ENCODE measurements at regions not wholly inside any gene's neighbourhood (a gene's known extent, or its start where the extent isn't known, plus 50 kb on each side); places are given as distances from the start of the nearest gene placed in this dataset.

DNA sequence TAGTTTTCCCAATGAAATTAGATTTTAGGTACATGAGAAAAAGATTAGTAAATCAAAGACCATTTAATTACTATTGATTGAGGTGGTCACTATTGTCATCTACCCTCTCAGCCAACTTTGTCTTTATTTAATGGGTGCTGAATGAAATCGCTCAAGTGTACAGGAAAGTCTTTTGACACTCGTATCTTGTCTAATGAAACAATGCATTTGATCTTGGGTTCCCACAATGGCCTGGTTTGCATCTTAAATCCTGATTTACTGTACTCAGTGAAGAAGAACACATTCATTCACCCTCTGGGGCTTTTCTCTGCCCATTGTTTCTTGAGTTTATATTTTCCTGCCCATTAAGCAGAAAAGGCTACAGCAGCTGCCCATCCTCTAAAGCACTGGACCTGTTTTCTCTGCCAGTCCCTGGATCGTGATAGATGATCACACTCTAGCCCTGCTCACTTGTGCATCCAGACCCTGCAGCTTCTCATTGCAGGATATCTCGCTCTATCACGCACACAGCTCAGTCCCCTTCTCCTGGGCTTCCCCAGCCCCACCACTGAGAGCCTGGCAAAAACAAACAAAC, 1369.3 kb downstream of the AACS start:
- Histone ChIP-seq H3F3A (ENCODE audit: low read depth) (peaks cover 14% of the 10 kb centered on the region), H3K9ac (no peak overlapping the region), H3K36me3 (no peaks in the 10 kb centered on the region), H2AFZ (replicated peaks) (no peak overlapping the region), H3K4me2 (peak overlapping the region; percentile 47), H3K9me3 (ENCODE audit: low read depth) (no peaks in the 10 kb centered on the region), H3K27ac (no peak overlapping the region), H3K79me2 (ENCODE audit: low read depth) (no peaks in the 10 kb centered on the region), H3K4me3 (no peak overlapping the region), H3K4me1 (peaks cover 30% of the 10 kb centered on the region), H3K27me3 (no peaks in the 10 kb centered on the region), H4K20me1 (ENCODE audit: low read depth) (peaks cover 2% of the 10 kb centered on the region)
- Mint-ChIP-seq H3K4me3 (no peak overlapping the region), H3K36me3 (no peaks in the 10 kb centered on the region), H3K9me3 (no peaks in the 10 kb centered on the region), H3K4me1 (peaks cover 20% of the 10 kb centered on the region), H3K27ac (peak overlapping the region; percentile 64), H3K27me3 (ENCODE audit: insufficient read depth, low read depth) (peaks cover 3% of the 10 kb centered on the region)
- DNase-seq (ENCODE audit: low spot score): peak; percentile 58
- peak; percentile 82 for TF ChIP-seq EZH2phosphoT487 (IDR thresholded peaks at IDR 0.05)
- TF ChIP-seq, protein P1, sequence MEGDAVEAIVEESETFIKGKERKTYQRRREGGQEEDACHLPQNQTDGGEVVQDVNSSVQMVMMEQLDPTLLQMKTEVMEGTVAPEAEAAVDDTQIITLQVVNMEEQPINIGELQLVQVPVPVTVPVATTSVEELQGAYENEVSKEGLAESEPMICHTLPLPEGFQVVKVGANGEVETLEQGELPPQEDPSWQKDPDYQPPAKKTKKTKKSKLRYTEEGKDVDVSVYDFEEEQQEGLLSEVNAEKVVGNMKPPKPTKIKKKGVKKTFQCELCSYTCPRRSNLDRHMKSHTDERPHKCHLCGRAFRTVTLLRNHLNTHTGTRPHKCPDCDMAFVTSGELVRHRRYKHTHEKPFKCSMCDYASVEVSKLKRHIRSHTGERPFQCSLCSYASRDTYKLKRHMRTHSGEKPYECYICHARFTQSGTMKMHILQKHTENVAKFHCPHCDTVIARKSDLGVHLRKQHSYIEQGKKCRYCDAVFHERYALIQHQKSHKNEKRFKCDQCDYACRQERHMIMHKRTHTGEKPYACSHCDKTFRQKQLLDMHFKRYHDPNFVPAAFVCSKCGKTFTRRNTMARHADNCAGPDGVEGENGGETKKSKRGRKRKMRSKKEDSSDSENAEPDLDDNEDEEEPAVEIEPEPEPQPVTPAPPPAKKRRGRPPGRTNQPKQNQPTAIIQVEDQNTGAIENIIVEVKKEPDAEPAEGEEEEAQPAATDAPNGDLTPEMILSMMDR (IDR thresholded peaks at IDR 0.05): no peak

DNA sequence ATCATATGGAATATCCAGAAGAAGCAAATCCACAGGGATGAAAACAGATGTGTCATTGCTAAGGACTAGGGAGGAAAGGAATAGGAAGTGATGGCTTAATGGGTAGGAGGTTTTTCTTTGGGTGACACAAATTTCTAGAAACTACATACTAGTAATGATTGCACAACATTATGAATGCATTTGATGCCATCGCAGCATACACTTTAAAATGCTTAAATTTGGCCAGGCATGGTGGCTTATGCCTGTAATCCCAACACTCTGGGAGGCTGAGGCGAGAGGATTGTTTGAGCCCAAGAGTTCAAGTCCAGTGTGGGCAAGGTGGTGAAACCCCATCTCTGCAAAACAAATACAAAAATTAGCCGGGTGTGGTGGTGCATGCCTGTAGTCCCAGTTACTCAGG, 1370.8 kb downstream of the AACS start:
- Histone ChIP-seq H3F3A (ENCODE audit: low read depth) (peaks cover 14% of the 10 kb centered on the region), H3K4me3 (no peak overlapping the region), H3K9me3 (ENCODE audit: low read depth) (no peaks in the 10 kb centered on the region), H3K9ac (no peak overlapping the region), H3K27ac (no peak overlapping the region), H2AFZ (replicated peaks) (no peak overlapping the region), H4K20me1 (ENCODE audit: low read depth) (peaks cover 2% of the 10 kb centered on the region), H3K4me2 (no peak overlapping the region), H3K27me3 (no peaks in the 10 kb centered on the region), H3K4me1 (peaks cover 27% of the 10 kb centered on the region), H3K36me3 (no peaks in the 10 kb centered on the region), H3K79me2 (ENCODE audit: low read depth) (no peaks in the 10 kb centered on the region)
- peaks cover 16% of the 10 kb centered on the region for H3K4me1 Mint-ChIP-seq
- no peak overlapping the region for H3K4me3 Mint-ChIP-seq
- no peak for DNase-seq (ENCODE audit: low spot score)
- no peak overlapping the region for H3K27ac Mint-ChIP-seq
- no peaks in the 10 kb centered on the region for H3K36me3 Mint-ChIP-seq
- TF ChIP-seq EZH2phosphoT487 (IDR thresholded peaks at IDR 0.05): no peak
- TF ChIP-seq, protein P1 (IDR thresholded peaks at IDR 0.05): no peak
- no peak for TF ChIP-seq EZH2 (IDR thresholded peaks at IDR 0.05)
- peaks cover 3% of the 10 kb centered on the region for H3K27me3 Mint-ChIP-seq (ENCODE audit: insufficient read depth, low read depth)
- no peaks in the 10 kb centered on the region for H3K9me3 Mint-ChIP-seq

GRCh38 chr12:126437934-126438333, 1372.7 kb downstream of the AACS start:
- Mint-ChIP-seq H3K27me3 (ENCODE audit: insufficient read depth, low read depth) (peaks cover 5% of the 10 kb centered on the region), H3K4me1 (peaks cover 7% of the 10 kb centered on the region), H3K36me3 (no peaks in the 10 kb centered on the region), H3K4me3 (no peak overlapping the region), H3K27ac (no peak overlapping the region), H3K9me3 (no peaks in the 10 kb centered on the region)
- Histone ChIP-seq H3K9ac (no peak overlapping the region), H4K20me1 (ENCODE audit: low read depth) (peaks cover 2% of the 10 kb centered on the region), H3K4me3 (no peak overlapping the region), H3K4me2 (no peak overlapping the region), H3K9me3 (ENCODE audit: low read depth) (no peaks in the 10 kb centered on the region), H3K4me1 (peaks cover 13% of the 10 kb centered on the region), H3K27ac (no peak overlapping the region), H3F3A (ENCODE audit: low read depth) (no peaks in the 10 kb centered on the region), H3K27me3 (no peaks in the 10 kb centered on the region), H3K36me3 (no peaks in the 10 kb centered on the region), H3K79me2 (ENCODE audit: low read depth) (no peaks in the 10 kb centered on the region), H2AFZ (replicated peaks) (no peak overlapping the region)
- DNase-seq (ENCODE audit: low spot score): no peak
- TF ChIP-seq, protein P1 (IDR thresholded peaks at IDR 0.05): no peak
- TF ChIP-seq EZH2 (IDR thresholded peaks at IDR 0.05) (no peak), EZH2phosphoT487 (IDR thresholded peaks at IDR 0.05) (no peak)
